ENCODE measurements at regions not wholly inside any gene's neighbourhood (a gene's known extent, or its start where the extent isn't known, plus 50 kb on each side); places are given as distances from the start of the nearest gene placed in this dataset.
"Not testable (repeated sequence)": the region's sequence is repeated elsewhere in the genome, so short reads cannot be mapped to it uniquely, and the experiment has no call there.

DNA sequence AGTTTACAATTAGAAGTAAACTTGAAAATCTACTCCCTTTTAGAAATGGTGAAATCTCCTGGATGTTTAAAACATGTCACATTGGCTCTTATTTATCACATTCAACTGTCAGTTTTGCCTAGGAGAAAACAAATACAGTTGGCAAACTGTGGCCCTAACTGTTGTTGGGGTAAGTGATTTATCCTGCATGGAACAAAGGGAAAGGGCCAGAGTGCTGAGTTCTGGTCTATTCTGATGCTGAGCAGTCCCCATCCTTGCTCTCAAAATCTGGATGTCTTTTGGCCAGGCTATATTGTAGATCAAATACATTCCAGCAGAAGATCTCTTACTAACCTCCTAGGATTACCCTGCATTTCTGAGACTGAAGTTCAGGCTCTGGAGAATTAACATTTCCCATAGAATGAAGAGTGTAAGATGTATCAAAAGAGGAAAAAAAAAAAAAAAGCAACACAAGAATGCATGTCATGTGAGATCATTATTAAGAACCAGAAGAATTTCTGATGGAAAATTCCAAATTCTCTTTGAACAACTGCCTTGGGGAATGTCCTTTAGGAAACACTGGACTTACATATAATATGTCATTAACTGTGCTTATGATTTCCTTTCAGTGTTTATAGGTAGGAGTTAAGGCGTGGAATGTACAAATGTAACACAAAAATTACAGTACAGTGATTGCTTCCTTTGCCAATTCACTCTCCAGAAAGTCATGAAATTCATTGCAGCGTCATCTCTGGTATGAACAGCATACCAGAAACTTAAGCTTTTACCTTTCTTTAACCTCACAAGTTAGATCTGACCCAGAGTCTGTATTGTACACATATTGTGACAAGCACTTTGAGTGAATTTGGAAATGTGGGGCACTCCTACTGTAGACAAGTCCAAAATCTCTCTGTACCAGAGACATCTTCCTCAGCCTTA is 1012.5 kb upstream of the LCORL start:
- no peak for DNase-seq (ENCODE audit: low read depth)

- DNase-seq (ENCODE audit: low read depth), result peak; percentile 30
Observed at GRCh38 chr4:19030536-19030935, 1009.0 kb upstream of the LCORL start.

GRCh38 chr4:19030048-19030447 is 1008.5 kb upstream of the LCORL start:
- no peak for DNase-seq (ENCODE audit: low read depth)

DNA sequence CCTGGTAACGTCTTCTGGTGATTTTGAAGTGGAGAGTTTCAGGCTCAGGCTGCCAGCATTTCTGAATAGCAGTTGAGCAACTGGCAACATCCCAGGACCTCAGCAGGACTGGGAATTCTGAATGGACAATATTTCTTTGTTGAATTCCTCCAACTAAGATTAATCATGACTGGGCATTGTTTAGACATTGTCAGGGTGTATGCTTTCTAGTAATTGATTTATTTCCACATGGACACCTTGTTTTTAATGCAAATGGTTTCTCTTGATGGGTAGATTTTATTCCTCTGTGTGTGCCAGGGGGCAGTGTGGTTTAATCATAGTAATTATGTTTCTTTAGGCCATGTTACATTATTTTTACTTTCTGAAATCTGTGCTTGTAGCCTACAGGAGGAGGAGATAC is 1004.7 kb upstream of the LCORL start:
- no peak for DNase-seq (ENCODE audit: low read depth)

DNA sequence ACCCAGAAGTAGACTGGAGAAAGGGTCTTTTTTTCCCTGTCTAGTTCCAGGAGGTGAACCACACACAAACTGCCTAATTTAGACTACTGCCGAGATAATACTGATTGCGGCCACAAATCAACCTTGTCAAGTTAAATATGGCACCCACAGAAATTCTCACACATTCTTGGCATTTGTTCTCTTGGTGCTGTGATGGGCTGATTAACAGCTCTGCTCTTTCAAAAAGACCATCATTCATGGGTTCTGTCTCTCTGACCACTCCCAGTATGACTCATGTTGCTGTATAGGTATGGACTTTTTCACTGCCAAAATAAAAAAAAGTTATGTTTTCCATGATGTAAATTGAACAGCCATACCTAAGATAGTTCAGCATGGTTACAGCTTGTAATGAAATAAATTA is 1003.5 kb upstream of the LCORL start:
- DNase-seq (ENCODE audit: low read depth), result no peak

- no peak for DNase-seq (ENCODE audit: low read depth)
Observed at GRCh38 chr4:19024047-19024446, 1002.5 kb upstream of the LCORL start.

- DNase-seq (ENCODE audit: low read depth), result no peak
Observed at GRCh38 chr4:19021617-19022016, 1000.1 kb upstream of the LCORL start.

DNA sequence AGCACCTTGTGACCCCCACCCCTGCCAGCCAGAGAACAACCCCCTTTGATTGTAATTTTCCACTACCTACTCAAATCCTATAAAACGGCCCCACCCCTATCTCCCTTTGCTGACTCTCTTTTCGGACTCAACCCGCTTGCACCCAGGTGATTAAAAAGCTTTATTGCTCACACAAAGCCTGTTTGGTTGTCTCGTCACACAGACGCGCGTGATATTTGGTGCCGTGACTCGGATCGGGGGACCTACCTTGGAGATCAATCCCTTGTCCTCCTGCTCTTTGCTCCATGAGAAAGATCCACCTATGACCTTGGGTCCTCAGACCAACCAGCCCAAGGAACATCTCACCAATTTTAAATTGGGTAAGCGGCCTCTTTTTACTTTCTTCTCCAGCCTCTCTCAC is 995.0 kb upstream of the LCORL start:
- not testable (repeated sequence) for DNase-seq (ENCODE audit: low read depth)

GRCh38 chr4:19014594-19014993 is 993.0 kb upstream of the LCORL start:
- no peak for DNase-seq (ENCODE audit: low read depth)

DNA sequence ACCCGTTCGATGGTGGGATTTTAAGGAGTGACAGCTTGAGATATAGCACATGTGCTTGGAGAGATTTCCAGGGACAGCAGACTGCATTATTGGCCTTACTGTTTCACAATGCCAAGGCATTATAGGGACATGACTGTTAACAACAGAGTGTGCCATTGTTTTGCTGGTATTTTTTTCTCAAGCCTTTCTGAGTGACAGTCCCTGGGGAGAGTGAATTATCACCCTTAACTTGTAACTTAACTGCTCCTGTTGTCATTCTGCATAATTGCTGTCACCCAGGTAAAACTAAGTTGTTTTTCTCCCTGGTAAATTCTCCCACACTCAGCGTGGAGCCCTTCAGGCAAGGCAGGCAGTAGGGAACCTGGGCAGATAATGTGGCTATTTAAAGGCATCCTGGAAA is 989.2 kb upstream of the LCORL start:
- DNase-seq (ENCODE audit: low read depth), result no peak

GRCh38 chr4:19009881-19010280 is 988.3 kb upstream of the LCORL start:
- no peak for DNase-seq (ENCODE audit: low read depth)

- peak; percentile 55 for DNase-seq (ENCODE audit: low read depth)
Observed at GRCh38 chr4:19005211-19005610, 983.7 kb upstream of the LCORL start.

- no peak for DNase-seq (ENCODE audit: low read depth)
Observed at GRCh38 chr4:19002170-19002569, 980.6 kb upstream of the LCORL start.

DNA sequence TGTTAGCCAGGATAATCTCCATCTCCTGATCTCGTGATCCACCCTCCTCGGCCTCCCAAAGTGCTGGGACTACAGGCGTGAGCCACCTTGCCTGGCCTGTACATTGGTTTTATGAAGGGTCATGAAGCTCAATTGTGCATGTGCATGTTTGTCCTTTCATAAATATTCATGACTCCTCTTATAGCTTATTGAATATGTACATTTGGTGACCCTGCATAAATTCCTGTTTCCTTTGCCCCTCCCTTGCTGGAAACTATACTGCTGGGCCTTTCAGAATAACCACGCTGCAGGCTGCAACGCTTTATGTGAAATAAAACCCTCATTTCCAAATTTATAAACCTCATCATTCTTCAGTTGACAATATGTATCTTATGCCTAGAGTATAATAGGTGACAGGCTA is 978.0 kb upstream of the LCORL start:
- no peak for DNase-seq (ENCODE audit: low read depth)

- DNase-seq (ENCODE audit: low read depth), result no peak
Observed at GRCh38 chr4:18981234-18981615, 959.7 kb upstream of the LCORL start.

DNA sequence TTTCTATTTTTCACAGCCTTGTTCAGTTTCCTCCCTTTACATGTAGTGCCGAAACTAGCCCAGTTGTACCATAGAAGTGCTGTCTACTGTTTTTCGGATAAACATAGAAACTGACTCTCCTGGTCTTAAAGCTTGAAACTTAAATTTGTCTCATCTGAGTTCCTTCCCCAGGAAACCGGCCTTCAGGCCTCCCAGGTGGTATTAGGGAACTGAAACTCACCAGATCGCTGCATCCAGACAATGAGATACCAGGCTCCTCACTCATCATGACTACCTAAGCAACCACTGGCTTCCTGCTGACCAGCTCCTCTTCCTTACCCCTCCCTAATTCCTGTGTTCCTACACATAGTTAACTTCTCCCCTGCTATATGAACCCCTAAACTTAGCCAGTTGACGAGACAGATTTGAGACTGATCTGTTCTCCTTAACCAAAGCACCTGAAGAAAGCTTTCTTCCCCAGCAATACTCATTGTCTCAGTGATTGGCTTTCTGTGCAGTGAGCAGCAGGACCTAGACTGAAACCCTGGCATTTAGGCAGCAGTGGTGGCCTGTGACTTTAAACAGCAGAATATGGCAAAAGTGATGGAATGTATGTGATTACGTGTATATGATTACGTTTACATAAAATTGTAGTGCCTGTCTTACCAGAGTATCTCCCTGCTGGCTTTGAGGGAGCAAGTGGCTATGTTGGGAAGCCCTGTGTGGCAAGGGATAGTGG is 959.1 kb upstream of the LCORL start:
- DNase-seq (ENCODE audit: low read depth), result no peak

GRCh38 chr4:18976884-18977283 is 955.3 kb upstream of the LCORL start:
- no peak for DNase-seq (ENCODE audit: low read depth)

DNA sequence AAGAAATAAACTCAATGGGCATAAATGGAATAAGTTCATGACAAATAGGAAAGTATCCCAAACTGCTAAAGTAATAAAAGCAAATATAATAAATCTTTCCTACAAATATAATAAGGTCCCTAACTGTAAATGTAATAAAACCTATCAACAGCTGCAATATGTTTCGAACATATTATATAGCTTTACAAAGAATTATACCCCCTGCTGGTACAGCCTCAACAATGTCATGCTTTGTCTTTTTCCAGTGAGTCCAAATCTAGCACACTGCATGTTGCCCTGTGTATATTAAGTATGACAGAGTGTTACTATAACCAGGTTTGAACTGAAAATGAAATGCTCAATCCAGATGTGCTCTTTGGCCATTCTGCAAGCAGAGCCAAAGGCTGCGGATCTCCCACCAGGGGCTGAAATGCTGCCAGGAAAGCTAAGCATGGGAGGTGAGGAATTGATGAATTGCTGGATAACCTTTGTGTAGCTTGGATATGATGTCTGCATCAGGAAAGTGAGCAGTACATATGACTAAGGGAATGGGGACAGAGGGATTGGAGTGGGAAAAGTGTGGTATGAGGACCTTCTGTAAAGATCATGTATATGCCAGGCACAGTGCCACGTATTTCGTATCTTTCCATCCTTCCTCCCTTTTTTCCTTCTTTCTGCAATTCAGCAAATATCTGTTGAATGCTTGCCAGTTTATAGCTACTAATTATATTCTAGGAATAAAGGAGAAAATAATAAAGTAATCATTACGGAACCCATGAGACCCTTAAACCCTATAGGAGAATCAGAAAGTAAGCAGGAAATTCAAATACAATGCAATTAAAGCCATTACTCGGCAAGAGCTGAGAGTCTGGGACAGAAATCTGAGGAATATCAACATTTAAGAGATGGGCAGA is 954.6 kb upstream of the LCORL start:
- DNase-seq (ENCODE audit: low read depth), result no peak

DNA sequence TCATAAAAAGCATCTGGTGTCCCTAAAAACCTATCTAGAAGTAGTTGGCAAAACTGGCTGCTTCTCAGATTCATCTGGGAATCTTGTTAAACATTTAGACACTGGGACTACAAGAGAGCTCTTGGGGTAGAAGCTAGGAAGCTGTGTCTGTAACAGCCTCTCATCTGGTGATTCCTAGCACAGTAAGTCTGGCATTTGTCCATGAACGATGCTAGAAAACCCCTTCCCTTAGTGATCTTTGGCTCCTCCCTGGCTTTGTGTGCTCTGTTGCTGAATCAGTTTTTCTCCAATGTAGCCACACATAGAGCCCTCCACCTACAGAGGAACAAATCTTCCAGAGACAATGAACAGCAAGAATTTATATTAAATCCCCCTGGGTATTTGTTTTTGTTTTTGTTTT is 951.7 kb upstream of the LCORL start:
- no peak for DNase-seq (ENCODE audit: low read depth)

DNA sequence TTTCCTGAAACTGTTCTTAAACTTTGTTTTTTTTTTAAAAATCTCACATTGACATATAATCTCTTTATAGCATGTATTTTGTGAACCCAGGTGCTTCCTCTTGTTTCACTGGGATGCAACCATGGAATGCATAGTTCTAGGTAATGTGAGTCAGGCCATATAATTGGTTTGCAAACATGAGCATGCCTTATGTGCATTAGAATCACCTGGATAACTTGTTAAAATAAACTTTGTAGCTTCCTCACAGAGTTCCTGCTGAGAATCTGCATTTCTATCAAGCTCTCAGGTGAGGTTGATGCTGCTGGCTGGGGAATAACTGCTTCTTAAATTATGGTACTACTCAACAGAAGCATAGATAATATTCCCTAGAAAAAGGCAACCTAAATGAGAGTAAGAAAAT is 940.3 kb upstream of the LCORL start:
- no peak for DNase-seq (ENCODE audit: low read depth)

DNA sequence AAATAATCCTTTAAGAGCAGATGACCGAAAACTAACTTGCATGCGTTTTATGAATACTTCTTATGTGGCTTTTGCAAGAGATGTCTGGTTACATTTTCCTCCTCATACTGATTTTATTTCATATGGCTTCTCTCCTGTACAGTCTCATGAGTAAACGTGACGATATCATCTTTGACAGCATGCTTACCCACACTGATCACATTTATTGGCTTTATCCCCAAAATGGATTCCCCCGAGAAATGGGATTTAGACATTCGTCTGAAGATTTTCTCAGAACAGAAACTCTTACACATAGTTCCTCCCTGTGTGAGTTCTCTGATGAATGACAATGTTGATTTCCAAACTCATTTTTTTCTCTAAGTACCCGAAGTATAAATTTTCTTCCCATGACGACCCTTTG is 939.7 kb upstream of the LCORL start:
- no peak for DNase-seq (ENCODE audit: low read depth)

GRCh38 chr4:18957716-18958115 is 936.2 kb upstream of the LCORL start:
- DNase-seq (ENCODE audit: low read depth), result no peak

- DNase-seq (ENCODE audit: low read depth), result no peak
Observed at GRCh38 chr4:18954538-18954937, 933.0 kb upstream of the LCORL start.
